ENCODE measurements at regions not wholly inside any gene's neighbourhood (a gene's known extent, or its start where the extent isn't known, plus 50 kb on each side); places are given as distances from the start of the nearest gene placed in this dataset.

DNA sequence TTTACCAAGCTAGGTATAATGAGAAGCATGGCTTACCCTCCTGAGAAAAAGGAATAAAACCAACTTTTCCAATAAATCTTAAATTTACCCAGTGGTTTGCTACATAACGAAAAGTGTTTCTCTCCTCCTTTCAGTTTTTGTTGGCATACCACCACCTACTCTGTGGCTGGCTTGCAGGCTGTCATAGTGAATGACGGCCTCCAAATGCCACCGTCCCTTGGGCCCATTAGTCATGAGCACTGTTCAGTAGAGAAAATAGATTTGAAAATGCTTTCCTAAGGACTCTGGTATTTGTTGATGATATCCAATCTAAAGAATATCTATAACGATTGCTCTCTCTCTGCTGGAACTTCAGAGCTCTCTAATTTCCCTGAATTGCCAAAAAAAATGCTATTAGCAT lies 488.3 kb downstream of the MAGEE1 start (continued):
- TF ChIP-seq ZNF562 (CRISPR knock-in tag; IDR thresholded peaks at IDR 0.05; ENCODE audit: borderline replicate concordance) (no peak), AKAP8 (CRISPR knock-in tag; IDR thresholded peaks at IDR 0.05) (no peak)

- in situ Hi-C loops (cut with HindIII; ENCODE audit: extremely low pct_ligation_motif_present, low pct_unique_long_range_greater_than_20kb) (no loop called here), intact Hi-C loops (cut with micrococcal nuclease; ENCODE audit: unreplicated experiment) (no loop called here)
- no peaks in the 10 kb centered on the region for H3K4me1 ChIP-seq (ENCODE audit: insufficient read depth, low read length)
- BruUV-seq (replicated peaks), result no TSS peak
- no peak overlapping the region for H3K4me3 ChIP-seq (replicated peaks in 1 of 3; ENCODE audit: insufficient read depth in 1 of 3, low read depth in 2 of 3, low read length in 3 of 3)
- POLR2A ChIA-PET, result no interaction called here
- no peak overlapping the region for H2AFZ ChIP-seq (ENCODE audit: low read length)
- H3K79me2 ChIP-seq (ENCODE audit: insufficient read depth, low read length), result no peaks in the 10 kb centered on the region
- no peaks in the 10 kb centered on the region for H3K27me3 ChIP-seq (ENCODE audit: control insufficient read depth in 1 of 2, insufficient read depth in 2 of 2, low read length in 2 of 2)
- no peaks in the 10 kb centered on the region for H3K36me3 ChIP-seq (replicated peaks in 1 of 2; ENCODE audit: control insufficient read depth in 1 of 2, insufficient read depth in 2 of 2, low read length in 2 of 2)
- no peak overlapping the region for H3K9ac ChIP-seq (ENCODE audit: insufficient read depth, low read depth, low read length)
- no peak overlapping the region for H3K4me2 ChIP-seq (ENCODE audit: low read depth, low read length)
- peaks cover 12% of the 10 kb centered on the region for H3K9me3 ChIP-seq (ENCODE audit: low read length)
- H3K27ac ChIP-seq (ENCODE audit: extremely low read length, insufficient read depth, low read length), result no peak overlapping the region
- DNase-seq (ENCODE audit: low spot score) (no peak), FAIRE-seq (no peak), ATAC-seq (no peak)
- TF ChIP-seq ZNF276 (CRISPR knock-in tag; IDR thresholded peaks at IDR 0.05; ENCODE audit: low read depth), result no peak
- TF ChIP-seq ZNF44 (CRISPR knock-in tag; IDR thresholded peaks at IDR 0.05), result no peak
- TF ChIP-seq ZNF644 (CRISPR knock-in tag; IDR thresholded peaks at IDR 0.05; ENCODE audit: low read depth), result no peak
- TF ChIP-seq TCF7 (IDR thresholded peaks at IDR 0.05; ENCODE audit: low read depth), result no peak
- TF ChIP-seq KAT2B (IDR thresholded peaks at IDR 0.05; ENCODE audit: borderline replicate concordance, low read depth, low read length), result no peak
- no peak for TF ChIP-seq ZNF329 (CRISPR knock-in tag; IDR thresholded peaks at IDR 0.05; ENCODE audit: low read depth)
- H4K20me1 ChIP-seq (ENCODE audit: insufficient read depth, low read length), result no peaks in the 10 kb centered on the region
- CTCF ChIA-PET (ENCODE audit: low intra/inter-chr PET ratio, low total read pairs), result no interaction called here
- 100% methylated on average over 1 of the region's 1 CpG for WGBS (ENCODE audit: low lambda C conversion rate)
These were observed 490.5 kb downstream of the MAGEE1 start for GRCh38 chrX:76918033-76918432.
